ENCODE measurements at regions not wholly inside any gene's neighbourhood (a gene's known extent, or its start where the extent isn't known, plus 50 kb on each side); places are given as distances from the start of the nearest gene placed in this dataset.
"Not testable (repeated sequence)": the region's sequence is repeated elsewhere in the genome, so short reads cannot be mapped to it uniquely, and the experiment has no call there.

GRCh38 chr4:179130122-179130714 lies 1688.0 kb upstream of the AGA start:
- 0 to 100% (median 82%) methylated on average over 1 to 2 of the region's 2 CpGs; no CpG with 5 or more reads in 1 of the 10 experiments for WGBS, 10 experiments
- Histone ChIP-seq H3K4me3 (no peak overlapping the region), H3K4me1 (replicated peaks in 1 of 2) (no peaks in the 10 kb centered on the region), H3K27ac (no peak overlapping the region)
- in situ Hi-C loops (cut with MboI; ENCODE audit: low pct_unique_long_range_greater_than_20kb in 2 of 9, low sequenced_read_pairs in 9 of 9, unreplicated experiment in 9 of 9) = no loop called here
- ATAC-seq (replicated peaks in 6 of 8) = no peak

DNA sequence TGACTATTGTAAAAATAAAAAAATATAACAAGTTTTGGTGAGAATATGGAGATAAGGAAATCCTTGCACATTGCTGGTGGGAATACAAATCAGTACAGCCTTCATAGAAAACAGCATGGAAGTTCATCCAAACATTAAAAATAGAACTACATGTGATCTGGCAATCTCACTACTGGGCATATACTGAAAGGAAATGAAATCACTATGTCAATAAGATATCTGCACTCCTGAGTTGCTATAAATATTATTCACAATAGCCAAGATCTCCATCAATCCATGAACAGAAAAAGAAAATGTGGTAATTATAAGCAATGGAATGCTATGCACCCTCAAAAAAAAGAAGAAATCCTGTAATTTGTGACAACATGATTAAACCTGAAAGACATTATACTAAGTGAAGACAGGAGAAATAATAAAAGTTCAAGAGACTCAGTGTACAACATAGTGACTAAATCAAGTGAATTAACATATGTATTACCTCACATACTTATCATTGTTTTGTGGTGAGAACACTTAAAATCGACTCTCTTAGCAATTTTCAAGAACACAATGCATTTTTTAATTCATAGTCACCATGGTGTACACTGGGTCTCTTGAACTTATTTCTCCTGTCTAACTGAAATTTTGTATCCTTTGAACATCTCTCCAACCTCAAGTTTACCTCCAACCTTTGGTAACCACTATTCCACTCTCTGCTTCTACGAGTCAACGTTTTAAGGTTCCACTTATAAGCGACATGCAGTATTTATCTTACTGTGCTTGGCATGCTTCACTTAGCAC lies 1703.7 kb upstream of the AGA start:
- Histone ChIP-seq H3K27ac (no peak overlapping the region), H3K4me1 (replicated peaks in 1 of 2) (no peaks in the 10 kb centered on the region), H3K4me3 (no peak overlapping the region)
- peak in 2 of 8 experiments; percentile 14 to 19 for ATAC-seq (replicated peaks in 6 of 8)
- in situ Hi-C loops (cut with MboI; ENCODE audit: low pct_unique_long_range_greater_than_20kb in 2 of 9, low sequenced_read_pairs in 9 of 9, unreplicated experiment in 9 of 9) = no loop called here
- 2 to 86% (median 50%) methylated on average over 1 to 4 of the region's 4 CpGs; no CpG with 5 or more reads in 1 of the 10 experiments for WGBS, 10 experiments

GRCh38 chr4:179151770-179152169 lies 1709.5 kb upstream of the AGA start:
- no peaks in the 10 kb centered on the region for H3K4me1 ChIP-seq (replicated peaks in 1 of 2)
- no peak overlapping the region for H3K4me3 ChIP-seq
- no peak overlapping the region for H3K27ac ChIP-seq
- whole genome bisulfite sequencing, 10 experiments = 0 to 90% (median 70%) methylated on average over 1 to 6 of the region's 6 CpGs
- in situ Hi-C loops (cut with MboI; ENCODE audit: low pct_unique_long_range_greater_than_20kb in 2 of 9, low sequenced_read_pairs in 9 of 9, unreplicated experiment in 9 of 9) = no loop called here
- no peak for ATAC-seq (replicated peaks in 6 of 8)

- in situ Hi-C loops (cut with MboI; ENCODE audit: low pct_unique_long_range_greater_than_20kb in 2 of 9, low sequenced_read_pairs in 9 of 9, unreplicated experiment in 9 of 9) = no loop called here
- no peaks in the 10 kb centered on the region for H3K4me1 ChIP-seq (replicated peaks in 1 of 2)
- no peak overlapping the region for H3K27ac ChIP-seq
- no peak overlapping the region for H3K4me3 ChIP-seq
- ATAC-seq (replicated peaks in 6 of 8) = no peak
- whole genome bisulfite sequencing, 10 experiments = 0 to 78% (median 46%) methylated on average over 1 to 2 of the region's 2 CpGs
Measured at GRCh38 chr4:179163147-179163546, 1720.9 kb upstream of the AGA start.

DNA sequence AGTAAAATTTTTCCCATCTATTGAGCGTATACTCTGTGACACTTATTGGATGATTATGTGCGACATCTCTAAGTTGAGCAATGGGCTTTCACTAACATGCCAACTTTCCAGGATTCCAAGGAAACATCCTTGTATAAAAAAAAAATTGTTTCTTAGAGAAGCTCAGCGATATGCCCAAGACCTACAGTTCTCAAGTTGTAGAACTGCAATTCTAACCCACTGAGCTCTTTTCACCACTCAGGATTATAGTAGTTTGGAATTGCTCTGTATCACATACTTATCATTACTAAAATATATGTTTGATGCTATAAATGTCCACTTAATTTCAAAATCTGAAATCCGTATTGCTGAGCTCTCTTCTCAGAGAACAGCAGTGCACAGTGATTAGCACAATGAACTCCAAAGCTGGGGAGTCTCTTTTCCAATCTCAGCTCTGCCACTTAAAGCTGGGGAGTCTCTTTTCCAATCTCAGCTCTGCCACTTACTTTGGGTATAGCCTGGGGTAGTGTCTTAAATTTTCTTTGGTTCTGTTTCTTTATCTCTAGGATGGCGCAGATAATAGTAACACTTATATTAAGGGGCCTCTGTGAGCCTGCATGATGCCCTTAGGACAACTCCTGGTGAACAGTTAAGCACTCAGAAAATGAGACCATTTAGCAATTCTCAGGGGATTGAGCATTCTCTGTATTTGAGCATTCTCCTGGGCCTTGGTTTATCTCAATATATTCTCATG lies 1722.2 kb upstream of the AGA start:
- Histone ChIP-seq H3K27ac (no peak overlapping the region), H3K4me3 (no peak overlapping the region), H3K4me1 (replicated peaks in 1 of 2) (no peaks in the 10 kb centered on the region)
- no peak for ATAC-seq (replicated peaks in 6 of 8)
- in situ Hi-C loops (cut with MboI; ENCODE audit: low pct_unique_long_range_greater_than_20kb in 2 of 9, low sequenced_read_pairs in 9 of 9, unreplicated experiment in 9 of 9) = no loop called here
- 12 to 100% (median 88%) methylated on average over 1 to 5 of the region's 5 CpGs for WGBS, 10 experiments

DNA sequence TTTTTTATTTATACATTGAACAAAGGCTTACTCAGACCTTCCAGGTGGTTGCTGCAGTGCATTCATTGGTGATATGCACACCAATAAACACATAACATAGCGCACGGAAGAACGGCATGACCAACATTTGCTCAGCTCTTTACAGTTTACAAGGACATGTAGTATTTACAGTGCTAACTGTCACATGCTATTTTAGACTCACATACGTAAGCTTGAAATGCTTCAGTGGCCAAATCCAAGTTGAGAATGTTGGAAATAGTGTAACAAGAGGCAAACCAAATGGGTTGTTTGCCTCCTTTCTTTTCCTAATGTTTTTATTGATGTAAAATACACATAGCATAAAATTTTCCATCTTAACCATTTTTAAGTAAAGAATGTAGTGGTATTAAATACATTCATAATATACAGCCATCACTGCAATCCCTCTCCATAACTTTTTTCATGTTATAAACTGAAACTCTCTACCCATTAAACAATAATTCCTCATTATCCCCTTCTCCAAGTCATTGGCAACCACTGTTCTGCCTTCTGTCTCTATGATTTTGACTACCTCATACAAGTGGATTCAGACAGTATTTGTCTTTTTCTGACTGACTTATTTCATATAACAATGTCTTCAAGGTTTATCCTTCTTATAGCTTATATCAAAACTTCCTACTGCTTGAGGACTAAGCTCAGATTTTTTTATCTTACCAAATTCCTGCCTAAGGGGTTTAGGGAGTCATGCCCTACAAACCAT lies 1722.9 kb upstream of the AGA start:
- no peaks in the 10 kb centered on the region for H3K4me1 ChIP-seq (replicated peaks in 1 of 2)
- no peak for ATAC-seq (replicated peaks in 6 of 8)
- no peak overlapping the region for H3K27ac ChIP-seq
- WGBS, 10 experiments = 0 to 98% (median 85%) methylated on average over 1 to 4 of the region's 4 CpGs; no CpG with 5 or more reads in 2 of the 10 experiments
- no peak overlapping the region for H3K4me3 ChIP-seq
- in situ Hi-C loops (cut with MboI; ENCODE audit: low pct_unique_long_range_greater_than_20kb in 2 of 9, low sequenced_read_pairs in 9 of 9, unreplicated experiment in 9 of 9) = no loop called here

GRCh38 chr4:179165862-179166261 lies 1723.6 kb upstream of the AGA start:
- Histone ChIP-seq H3K27ac (no peak overlapping the region), H3K4me3 (no peak overlapping the region), H3K4me1 (replicated peaks in 1 of 2) (no peaks in the 10 kb centered on the region)
- no peak for ATAC-seq (replicated peaks in 6 of 8)
- in situ Hi-C loops (cut with MboI; ENCODE audit: low pct_unique_long_range_greater_than_20kb in 2 of 9, low sequenced_read_pairs in 9 of 9, unreplicated experiment in 9 of 9) = no loop called here
- WGBS, 10 experiments = 0 to 64% (median 22%) methylated on average over 1 to 3 of the region's 3 CpGs; no CpG with 5 or more reads in 2 of the 10 experiments

- WGBS, 10 experiments = 25 to 100% (median 80%) methylated on average over 1 of the region's 5 CpGs; no CpG with 5 or more reads in 3 of the 10 experiments
- H3K27ac ChIP-seq; H3K4me1 ChIP-seq (replicated peaks in 1 of 2); H3K4me3 ChIP-seq; ATAC-seq (replicated peaks in 6 of 8); in situ Hi-C loops (cut with MboI; ENCODE audit: low pct_unique_long_range_greater_than_20kb in 2 of 9, low sequenced_read_pairs in 9 of 9, unreplicated experiment in 9 of 9): not testable (repeated sequence)
Measured at GRCh38 chr4:179170308-179170707, 1728.1 kb upstream of the AGA start.

DNA sequence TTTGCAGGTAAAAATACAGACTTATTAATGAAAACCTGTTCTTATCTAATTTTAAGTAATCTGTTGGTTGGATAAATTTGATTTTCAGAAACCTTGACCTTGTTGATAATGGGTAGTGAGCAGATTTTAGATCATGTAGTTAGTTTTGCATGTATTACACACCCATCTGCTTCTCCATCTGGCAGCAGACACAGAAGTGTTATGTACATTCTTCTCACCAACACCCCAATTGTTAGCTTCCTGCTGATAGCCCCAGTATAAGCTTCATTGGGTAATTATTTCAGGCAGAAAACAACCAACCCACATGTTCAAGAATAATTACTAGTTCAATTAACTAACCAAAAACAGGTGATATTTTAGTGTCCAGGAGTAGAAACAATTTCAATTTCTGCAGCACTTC lies 1740.5 kb upstream of the AGA start:
- no peak for ATAC-seq (replicated peaks in 6 of 8)
- in situ Hi-C loops (cut with MboI; ENCODE audit: low pct_unique_long_range_greater_than_20kb in 2 of 9, low sequenced_read_pairs in 9 of 9, unreplicated experiment in 9 of 9) = no loop called here

DNA sequence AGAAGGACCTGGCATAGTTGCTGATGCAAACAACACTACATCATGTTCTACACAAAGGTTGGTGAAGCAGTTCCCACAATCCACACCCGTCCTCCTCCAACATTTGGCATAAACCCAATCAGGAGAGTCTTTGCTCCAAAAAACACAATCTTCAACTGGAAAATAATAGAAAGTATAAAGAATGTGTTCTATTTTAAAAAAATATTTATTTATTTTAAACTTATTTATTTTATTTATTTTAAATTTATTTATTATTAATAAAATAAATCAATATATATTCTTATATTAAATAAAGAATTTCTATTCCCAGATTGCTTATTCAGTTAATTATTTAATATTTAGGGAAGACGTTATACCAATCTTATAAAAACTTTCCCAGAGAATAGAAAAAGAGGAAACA lies 1753.7 kb upstream of the AGA start:
- no peak for ATAC-seq (replicated peaks in 6 of 8)
- Histone ChIP-seq H3K4me3 (no peak overlapping the region), H3K27ac (no peak overlapping the region), H3K4me1 (replicated peaks in 1 of 2) (no peaks in the 10 kb centered on the region)
- in situ Hi-C loops (cut with MboI; ENCODE audit: low pct_unique_long_range_greater_than_20kb in 2 of 9, low sequenced_read_pairs in 9 of 9, unreplicated experiment in 9 of 9) = no loop called here
- WGBS, 10 experiments = 0 to 100% (median 86%) methylated on average over 1 to 2 of the region's 2 CpGs; no CpG with 5 or more reads in 1 of the 10 experiments

More for the DNA sequence above, 1740.5 kb upstream of the AGA start:
- H3K27ac ChIP-seq = no peak overlapping the region
- no peak overlapping the region for H3K4me3 ChIP-seq
- H3K4me1 ChIP-seq (replicated peaks in 1 of 2) = no peaks in the 10 kb centered on the region

- WGBS, 10 experiments = 0 to 91% (median 65%) methylated on average over 2 to 4 of the region's 4 CpGs; no CpG with 5 or more reads in 2 of the 10 experiments
Measured at GRCh38 chr4:179196511-179196910, 1754.3 kb upstream of the AGA start.

DNA sequence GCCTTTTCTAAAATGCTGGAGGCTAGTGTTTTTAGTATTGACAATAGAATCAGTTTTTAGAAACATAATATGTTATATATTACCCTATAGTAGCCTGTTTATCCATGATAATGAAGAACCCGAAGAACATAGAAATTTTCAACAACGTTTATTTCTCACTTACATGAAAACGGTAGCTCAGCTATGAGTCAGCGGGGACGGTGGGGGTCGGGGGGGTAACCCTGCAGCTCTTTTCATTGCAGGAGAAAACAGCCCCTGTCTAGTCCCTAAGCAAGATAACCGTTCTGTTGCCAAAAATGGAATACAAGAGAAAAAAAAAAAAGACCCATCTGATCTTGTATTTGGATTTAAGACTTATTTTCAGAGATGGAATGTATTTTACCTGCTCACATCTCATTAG lies 1758.4 kb upstream of the AGA start:
- in situ Hi-C loops (cut with MboI; ENCODE audit: low pct_unique_long_range_greater_than_20kb in 2 of 9, low sequenced_read_pairs in 9 of 9, unreplicated experiment in 9 of 9) = no loop called here
- no peak for ATAC-seq (replicated peaks in 6 of 8)
- H3K4me1 ChIP-seq (replicated peaks in 1 of 2) = peaks cover 0 to 5% of the 10 kb centered on the region in 2 donors
- H3K27ac ChIP-seq = no peak overlapping the region
- H3K4me3 ChIP-seq = no peak overlapping the region
- 10 to 83% (median 76%) methylated on average over 1 to 7 of the region's 7 CpGs; no CpG with 5 or more reads in 2 of the 10 experiments for WGBS, 10 experiments

More at GRCh38 chr4:179196511-179196910, 1754.3 kb upstream of the AGA start:
- in situ Hi-C loops (cut with MboI; ENCODE audit: low pct_unique_long_range_greater_than_20kb in 2 of 9, low sequenced_read_pairs in 9 of 9, unreplicated experiment in 9 of 9) = no loop called here
- ATAC-seq (replicated peaks in 6 of 8) = no peak
- Histone ChIP-seq H3K4me1 (replicated peaks in 1 of 2) (no peaks in the 10 kb centered on the region), H3K27ac (no peak overlapping the region), H3K4me3 (no peak overlapping the region)

DNA sequence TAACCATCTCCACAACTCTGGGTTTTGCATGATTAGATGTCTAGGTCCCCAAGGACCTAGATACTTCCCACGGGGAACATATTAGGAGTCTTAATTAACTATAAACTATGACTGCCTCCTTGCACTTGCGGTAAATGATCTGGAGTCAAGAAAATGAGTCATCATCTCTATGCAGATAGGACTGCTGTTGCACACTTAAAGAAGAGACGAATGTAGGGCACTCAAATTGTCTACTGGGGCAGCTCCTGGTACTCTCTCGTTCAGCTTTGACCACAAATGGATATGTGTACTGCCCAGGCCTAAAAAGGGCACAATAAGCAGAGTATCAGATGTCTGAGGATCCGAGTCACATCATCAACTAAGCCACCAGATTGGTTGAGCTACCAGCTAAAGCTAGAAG lies 1783.4 kb upstream of the AGA start:
- WGBS, 10 experiments = 10 to 94% (median 33%) methylated on average over 1 to 5 of the region's 5 CpGs; no CpG with 5 or more reads in 3 of the 10 experiments
- H3K27ac ChIP-seq = no peak overlapping the region
- no peaks in the 10 kb centered on the region for H3K4me1 ChIP-seq (replicated peaks in 1 of 2)
- H3K4me3 ChIP-seq = no peak overlapping the region
- in situ Hi-C loops (cut with MboI; ENCODE audit: low pct_unique_long_range_greater_than_20kb in 2 of 9, low sequenced_read_pairs in 9 of 9, unreplicated experiment in 9 of 9) = no loop called here
- no peak for ATAC-seq (replicated peaks in 6 of 8)
